HG02885 (cell line): ENCODE measurements at regions not wholly inside any gene's neighbourhood (a gene's known extent, or its start where the extent isn't known, plus 50 kb on each side); places are given as distances from the start of the nearest gene placed in this dataset.
"Not testable (repeated sequence)": the region's sequence is repeated elsewhere in the genome, so short reads cannot be mapped to it uniquely, and the experiment has no call there.

ENCODE experiments used
- ATAC-seq: cut with Tn5 transposase; IDR thresholded peaks from one replicate; pipeline ENCODE4 v1.9.1; 2021; ENCODE audit warnings: mild to moderate bottlenecking; ENCODE audit not compliant: unreplicated experiment, poor library complexity

DNA sequence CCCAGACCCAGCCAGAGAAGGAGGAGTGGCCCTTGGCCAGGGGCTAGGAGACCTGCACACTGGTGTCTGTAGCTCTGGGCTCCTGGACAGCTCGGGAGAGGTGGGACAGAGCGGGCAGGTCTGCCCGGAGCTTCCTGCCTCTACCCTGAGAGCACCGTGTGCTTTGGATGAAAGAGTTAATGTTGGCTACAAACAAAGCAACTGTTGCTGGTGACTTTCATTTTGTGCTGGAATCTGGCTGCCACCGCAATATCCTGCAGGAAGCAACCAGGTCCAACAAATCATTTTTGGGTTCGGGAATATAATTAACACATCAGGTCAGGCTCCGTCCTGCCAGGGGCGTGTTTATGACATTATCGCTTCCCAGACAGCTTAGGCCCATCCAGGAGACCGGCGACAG lies 441.8 kb upstream of the MKI67 start:
- ATAC-seq, result no peak

GRCh38 chr10:128568491-128568890 lies 442.3 kb upstream of the MKI67 start:
- ATAC-seq, result no peak

GRCh38 chr10:128568990-128569945 lies 443.0 kb upstream of the MKI67 start:
- no peak for ATAC-seq

DNA sequence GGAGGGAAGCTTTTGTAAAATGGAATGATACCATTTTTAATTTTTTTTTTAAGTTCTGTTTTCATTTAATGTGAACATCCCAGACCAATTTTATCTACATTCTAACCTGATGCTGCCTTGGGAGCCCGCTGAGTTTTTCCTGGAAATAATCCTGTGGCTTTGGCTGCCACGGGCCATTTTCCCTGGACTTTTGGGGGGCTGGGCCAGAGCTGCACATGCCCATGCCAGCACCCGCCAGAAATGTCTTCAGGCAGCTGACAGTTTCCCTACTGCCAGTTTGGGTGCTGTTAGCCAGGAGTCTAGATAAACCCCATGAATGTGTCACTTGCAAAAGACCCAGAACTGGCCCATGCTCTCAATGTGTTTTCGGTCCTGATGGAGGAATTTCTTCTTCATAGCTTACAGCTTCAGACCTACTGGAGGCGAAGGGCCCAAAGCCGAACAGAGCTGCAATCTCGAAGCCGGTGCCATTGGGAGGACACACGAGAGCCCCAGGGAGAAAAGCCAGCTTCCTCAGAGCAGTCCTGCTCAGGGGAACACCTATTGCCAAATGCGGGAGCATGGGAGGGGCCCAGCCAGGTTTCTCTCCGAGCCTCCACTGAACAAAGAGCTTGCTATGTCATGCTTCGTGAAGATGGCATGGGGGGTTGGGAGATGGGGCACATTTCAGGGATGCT lies 444.2 kb upstream of the MKI67 start:
- no peak for ATAC-seq

DNA sequence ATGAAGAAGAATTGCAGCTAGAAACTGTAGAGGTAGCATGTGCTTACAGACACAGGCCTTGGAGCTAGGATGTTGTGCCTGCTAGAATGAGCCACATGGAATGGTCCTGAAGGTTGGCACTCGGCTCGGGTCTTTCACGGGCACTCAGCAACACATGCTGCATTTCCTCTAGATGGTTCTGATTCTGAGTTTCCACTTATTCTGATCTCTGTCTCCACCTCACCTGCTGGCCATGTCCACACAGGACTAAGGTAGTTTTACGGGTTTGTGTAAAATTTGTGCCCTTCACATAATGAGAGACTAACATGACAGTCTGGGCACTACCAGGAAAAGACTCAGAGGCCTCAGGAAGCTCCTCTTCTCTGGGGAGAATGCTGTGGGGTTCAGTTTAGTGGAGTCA lies 444.8 kb upstream of the MKI67 start:
- ATAC-seq, result no peak

- ATAC-seq, result no peak
These were observed 445.5 kb upstream of the MKI67 start for GRCh38 chr10:128571745-128572144.

DNA sequence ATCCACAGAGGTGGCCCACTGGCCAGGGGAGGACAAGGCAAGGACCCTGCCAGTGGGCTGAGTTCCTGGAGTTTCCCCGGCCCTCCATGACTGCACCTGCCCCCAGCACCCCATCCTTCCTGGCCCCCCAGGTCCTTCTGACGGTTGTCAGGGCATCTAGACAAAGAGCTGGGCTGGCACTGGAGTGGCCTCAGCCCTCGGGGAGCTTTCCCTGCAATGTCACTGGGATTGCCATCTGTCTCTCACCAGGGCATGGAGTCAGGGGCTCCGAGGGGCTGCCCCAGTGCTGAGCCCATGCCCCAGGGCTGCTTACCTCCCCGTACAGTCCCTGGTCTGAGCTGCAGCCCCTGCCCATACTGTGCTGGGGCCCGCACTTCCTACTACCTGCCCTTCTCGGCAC lies 446.5 kb upstream of the MKI67 start:
- no peak for ATAC-seq

DNA sequence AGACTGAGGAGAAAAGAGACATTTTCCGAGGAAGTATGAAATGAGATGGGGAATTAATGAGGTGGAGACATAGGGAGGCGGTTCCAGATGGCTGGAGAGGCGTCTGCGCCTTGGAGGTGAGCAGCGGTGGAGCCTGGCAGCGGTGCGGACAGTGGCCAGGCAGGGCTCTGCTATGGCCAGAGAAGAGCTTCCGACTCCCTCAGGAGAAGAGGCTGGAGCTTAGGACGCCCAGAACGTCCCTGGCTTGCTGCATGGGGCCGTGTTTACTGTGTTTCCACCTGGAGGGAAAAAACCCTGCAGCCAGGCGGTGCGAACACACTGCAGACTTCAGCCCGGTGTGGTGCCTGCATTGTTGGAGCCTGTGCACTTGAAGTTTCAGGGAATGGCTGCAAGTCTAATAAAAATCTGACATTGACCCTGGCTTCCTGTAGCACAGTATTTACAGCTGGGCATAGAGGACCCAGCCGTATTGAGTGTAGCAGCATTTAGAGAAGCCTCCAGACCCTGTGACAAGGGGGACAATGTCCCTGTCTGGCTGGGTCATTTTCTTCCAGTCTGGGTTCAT lies 447.1 kb upstream of the MKI67 start:
- ATAC-seq, result no peak

DNA sequence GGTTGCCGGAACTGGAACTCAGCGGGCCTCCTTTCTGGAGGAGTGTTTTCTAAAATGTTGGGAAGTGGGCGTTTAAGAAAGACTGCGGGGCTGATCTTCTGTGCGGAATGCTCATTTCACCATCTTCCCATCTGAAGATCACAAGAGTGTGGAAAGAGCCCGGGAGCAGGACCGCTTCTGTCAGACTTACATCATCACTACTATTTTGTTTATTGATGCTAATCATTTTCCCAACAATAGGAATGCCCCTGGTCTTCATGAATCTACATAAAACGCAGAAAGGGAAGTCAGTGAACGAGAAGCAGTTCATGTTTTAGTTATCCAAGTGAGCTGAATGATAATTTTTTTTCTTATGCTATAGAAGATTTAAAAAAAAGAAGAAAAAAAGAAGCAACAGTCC lies 447.8 kb upstream of the MKI67 start:
- no peak for ATAC-seq

- ATAC-seq, result no peak
These were observed 448.5 kb upstream of the MKI67 start for GRCh38 chr10:128574581-128575210.

GRCh38 chr10:128575761-128576160 lies 449.5 kb upstream of the MKI67 start:
- no peak for ATAC-seq

DNA sequence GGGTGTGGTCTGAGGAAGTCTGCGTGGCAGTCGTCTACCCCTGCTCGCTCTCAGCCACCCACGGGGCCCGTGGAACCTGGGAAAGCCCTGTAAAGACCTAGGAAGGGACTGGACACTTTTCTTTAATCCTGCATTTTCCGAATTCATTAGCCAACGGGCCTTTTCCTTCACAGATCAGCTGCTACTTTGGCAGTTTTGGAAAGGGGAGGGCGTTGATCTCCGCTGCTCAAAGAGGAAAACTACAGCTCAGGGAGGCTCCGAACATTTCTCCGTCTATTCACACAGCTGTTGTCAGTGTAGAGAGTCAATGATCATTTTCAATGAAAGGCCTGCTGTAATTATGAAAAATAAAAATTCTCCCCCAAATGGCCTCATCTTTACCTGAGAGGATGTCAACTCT lies 450.1 kb upstream of the MKI67 start:
- ATAC-seq, result no peak

GRCh38 chr10:128576943-128577670 lies 450.9 kb upstream of the MKI67 start:
- ATAC-seq, result no peak

DNA sequence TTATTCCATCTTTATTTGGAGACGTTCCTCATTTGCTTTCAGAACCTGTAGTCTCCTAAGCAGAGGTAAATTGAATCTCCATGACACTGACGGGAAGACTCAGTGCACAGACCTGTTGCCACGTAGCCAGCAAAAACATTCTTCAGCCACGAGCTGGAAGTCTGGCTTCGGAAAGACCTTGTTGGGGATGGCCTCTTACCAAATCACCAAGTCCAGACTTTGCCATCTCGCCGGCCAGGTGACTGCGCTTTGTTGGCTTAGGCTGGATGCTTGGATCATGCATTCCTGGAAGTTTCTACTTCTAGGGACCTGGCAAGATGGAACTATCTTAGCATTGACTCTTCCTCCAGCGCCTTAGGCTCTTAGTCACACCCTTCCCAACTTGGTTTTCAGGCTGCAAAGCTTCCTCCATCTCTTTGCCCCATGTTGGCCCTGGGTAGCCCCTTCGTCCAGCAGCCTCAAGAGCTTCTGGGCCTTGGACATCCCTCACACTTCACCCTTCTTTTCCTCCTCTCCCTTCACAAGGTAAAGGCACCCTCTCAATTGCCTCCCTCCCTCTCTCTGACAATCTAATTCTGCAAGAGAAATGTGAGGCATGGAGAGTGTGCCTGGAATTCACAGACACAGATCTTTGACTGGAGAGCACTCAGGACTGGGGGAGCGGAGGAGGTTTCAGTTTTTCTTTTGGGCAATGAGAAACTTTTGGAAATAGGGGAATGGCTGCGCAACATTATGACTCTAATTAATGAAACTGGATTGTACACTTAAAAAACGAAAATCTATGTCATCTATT lies 451.9 kb upstream of the MKI67 start:
- no peak for ATAC-seq

DNA sequence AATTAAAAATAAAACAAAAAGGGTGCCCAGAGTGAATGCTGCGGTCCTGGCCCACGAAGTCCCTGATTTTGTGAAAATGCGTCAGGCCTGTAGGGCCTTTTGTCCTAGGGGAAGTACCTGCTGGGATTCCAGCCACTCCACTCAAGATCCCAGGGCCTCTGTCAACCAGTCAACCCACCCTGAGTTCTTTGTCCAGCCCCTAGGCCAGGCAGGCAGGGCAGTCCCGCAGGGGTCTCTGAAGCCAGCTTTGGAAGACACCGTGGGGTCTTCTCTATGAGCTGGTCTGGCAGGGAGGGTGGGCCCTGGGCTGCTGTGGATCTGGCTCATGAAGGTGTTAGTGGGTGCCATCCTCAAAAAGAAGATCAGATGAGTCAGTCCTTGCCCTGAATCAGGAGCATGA lies 452.5 kb upstream of the MKI67 start:
- ATAC-seq, result no peak

DNA sequence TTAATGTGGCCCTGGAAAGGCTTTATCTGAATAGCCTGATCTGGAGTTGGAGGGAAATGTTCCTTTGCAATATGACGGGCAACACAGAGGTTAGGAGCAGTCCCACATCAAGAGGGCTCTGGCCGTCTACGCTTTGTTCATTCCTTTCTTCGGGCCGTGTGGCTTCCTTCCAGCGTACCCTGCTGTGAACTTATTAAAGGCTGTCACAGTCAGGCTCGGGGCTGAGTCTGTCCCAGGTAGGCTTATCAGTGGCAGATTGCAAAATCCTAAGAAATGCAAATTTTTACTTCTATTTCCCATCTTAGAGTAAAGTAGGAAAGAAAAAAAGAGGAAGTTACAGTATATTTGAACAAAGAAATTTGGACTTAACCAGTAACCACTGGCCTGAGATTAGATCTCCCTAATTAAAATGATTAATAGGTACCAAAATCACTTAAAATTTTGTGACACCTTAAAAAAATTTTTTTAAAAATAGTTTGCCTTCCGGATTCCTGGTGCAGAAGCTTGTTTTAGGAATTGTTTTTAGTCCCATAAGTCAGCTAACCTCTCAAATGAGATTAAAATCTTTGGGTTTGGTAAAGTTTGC lies 453.1 kb upstream of the MKI67 start:
- no peak for ATAC-seq

- ATAC-seq, result no peak
These were observed 453.7 kb upstream of the MKI67 start for GRCh38 chr10:128579901-128580300.

DNA sequence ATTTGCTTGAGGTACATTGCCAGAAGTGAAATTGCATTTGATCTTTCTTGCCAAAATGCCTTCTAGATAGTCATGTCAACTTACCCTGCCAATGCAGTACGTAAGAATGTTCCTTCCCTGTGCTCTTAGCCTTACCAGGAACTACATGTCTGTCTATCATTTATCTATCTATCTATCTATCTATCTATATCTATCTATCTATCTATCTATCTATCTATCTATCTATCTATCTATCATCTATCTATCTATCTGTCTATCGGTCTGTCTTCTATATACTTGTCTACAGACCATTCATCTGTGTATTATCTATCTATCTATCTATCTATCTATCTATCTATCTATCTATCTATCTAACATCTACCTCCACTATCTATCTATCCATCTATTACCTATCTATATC lies 456.9 kb upstream of the MKI67 start:
- ATAC-seq, result not testable (repeated sequence)

DNA sequence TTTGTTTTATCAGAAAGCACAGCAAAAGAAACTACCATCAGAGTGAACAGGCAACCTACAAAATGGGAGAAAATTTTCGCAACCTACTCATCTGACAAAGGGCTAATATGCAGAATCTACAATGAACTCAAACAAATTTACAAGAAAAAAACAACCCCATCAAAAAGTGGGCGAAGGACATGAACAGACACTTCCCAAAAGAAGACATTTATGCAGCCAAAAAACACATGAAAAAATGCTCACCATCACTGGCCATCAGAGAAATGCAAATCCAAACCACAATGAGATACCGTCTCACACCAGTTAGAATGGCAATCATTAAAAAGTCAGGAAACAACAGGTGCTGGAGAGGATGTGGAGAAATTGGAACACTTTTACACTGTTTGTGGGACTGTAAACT lies 460.4 kb upstream of the MKI67 start:
- ATAC-seq, result not testable (repeated sequence)
